Natural killer cell treated with Interleukin-12 subunit alpha and Interleukin-12 subunit beta and Interleukin-15 and Interleukin-18, amount 100 ng/mL, for 72 hours (primary cell): ENCODE measurements at regions not wholly inside any gene's neighbourhood (a gene's known extent, or its start where the extent isn't known, plus 50 kb on each side); places are given as distances from the start of the nearest gene placed in this dataset.
A peak's percentile ranks its signal among the peaks of the same experiment; 100 is the strongest.
"Not testable (repeated sequence)": the region's sequence is repeated elsewhere in the genome, so short reads cannot be mapped to it uniquely, and the experiment has no call there.

Experiments used
- ATAC-seq, 2 donors: fragments of 150-1000 bp; cut with Tn5 transposase in 1 of 2; sonication (Bioruptor Pico), chemical (Tn5 transposase) in 1 of 2; 2 replicates each; pipeline ENCODE4 v1.10.0; 2021
- DNase-seq: peaks from one replicate; pipeline ENCODE4 v3.0.0; 2022; ENCODE audit warnings: low spot score
- H3K27ac Mint-ChIP-seq, 2 donors: 1 replicate in 1 of 2; 2 replicates in 1 of 2; pipeline ENCODE4 v1.8.0; 2022; ENCODE audit warnings: mixed read lengths in 2 of 2, mild to moderate bottlenecking in 1 of 2, moderate library complexity in 1 of 2
- H3K27me3 Mint-ChIP-seq, 2 donors: 1 replicate in 1 of 2; 2 replicates in 1 of 2; pipeline ENCODE4 v1.8.0; 2022; ENCODE audit warnings: mixed read lengths in 2 of 2
- H3K36me3 Mint-ChIP-seq: one replicate; pipeline ENCODE4 v1.8.0; 2022; ENCODE audit warnings: mixed read lengths
- H3K4me1 Mint-ChIP-seq, 2 donors: 1 replicate in 1 of 2; 2 replicates in 1 of 2; pipeline ENCODE4 v1.8.0; 2022; ENCODE audit warnings: low read depth in 2 of 2, mixed read lengths in 2 of 2, mild to moderate bottlenecking in 1 of 2
- H3K4me3 Mint-ChIP-seq: one replicate; pipeline ENCODE4 v1.8.0; 2022; ENCODE audit warnings: mixed read lengths
- H3K9me3 Mint-ChIP-seq: 2 replicates; pipeline ENCODE4 v1.8.0; 2022; ENCODE audit warnings: mixed read lengths

- H3K4me1 Mint-ChIP-seq: peaks cover 6 to 12% of the 10 kb centered on the region in 2 donors
- peaks cover 8 to 40% of the 10 kb centered on the region in 2 donors for H3K27me3 Mint-ChIP-seq
- not testable (repeated sequence) for H3K4me3 Mint-ChIP-seq, ATAC-seq, DNase-seq, H3K27ac Mint-ChIP-seq
- H3K9me3 Mint-ChIP-seq: peaks cover 17% of the 10 kb centered on the region
- peaks cover 21% of the 10 kb centered on the region for H3K36me3 Mint-ChIP-seq
Observed at GRCh38 chr14:105662043-105662442, 135.7 kb downstream of the TMEM121 start.

GRCh38 chr14:105662592-105662991 lies 136.2 kb downstream of the TMEM121 start:
- H3K27ac Mint-ChIP-seq, H3K4me3 Mint-ChIP-seq, DNase-seq, ATAC-seq: not testable (repeated sequence)
- H3K27me3 Mint-ChIP-seq: peaks cover 8 to 35% of the 10 kb centered on the region in 2 donors
- peaks cover 6 to 12% of the 10 kb centered on the region in 2 donors for H3K4me1 Mint-ChIP-seq
- H3K9me3 Mint-ChIP-seq: peaks cover 17% of the 10 kb centered on the region
- H3K36me3 Mint-ChIP-seq: peaks cover 21% of the 10 kb centered on the region

- Mint-ChIP-seq H3K36me3 (peaks cover 21% of the 10 kb centered on the region), H3K9me3 (peaks cover 17% of the 10 kb centered on the region), H3K27me3 (peaks cover 5 to 28% of the 10 kb centered on the region in 2 donors), H3K4me1 (peaks cover 6 to 12% of the 10 kb centered on the region in 2 donors)
- H3K27ac Mint-ChIP-seq, DNase-seq, H3K4me3 Mint-ChIP-seq, ATAC-seq: not testable (repeated sequence)
Observed at GRCh38 chr14:105663323-105663722, 136.9 kb downstream of the TMEM121 start.

GRCh38 chr14:105663818-105664596 lies 137.6 kb downstream of the TMEM121 start:
- Mint-ChIP-seq H3K27me3 (peaks cover 5 to 21% of the 10 kb centered on the region in 2 donors), H3K9me3 (peaks cover 14% of the 10 kb centered on the region), H3K36me3 (peaks cover 17% of the 10 kb centered on the region), H3K4me1 (peaks cover 6 to 12% of the 10 kb centered on the region in 2 donors)
- not testable (repeated sequence) for H3K27ac Mint-ChIP-seq, DNase-seq, ATAC-seq, H3K4me3 Mint-ChIP-seq

GRCh38 chr14:105664691-105665090 lies 138.3 kb downstream of the TMEM121 start:
- H3K27me3 Mint-ChIP-seq: peaks cover 4 to 14% of the 10 kb centered on the region in 2 donors
- peaks cover 10% of the 10 kb centered on the region for H3K36me3 Mint-ChIP-seq
- no peak for DNase-seq
- no peak overlapping the region for H3K4me3 Mint-ChIP-seq
- H3K9me3 Mint-ChIP-seq: peaks cover 14% of the 10 kb centered on the region
- ATAC-seq: no peak
- peaks cover 5 to 12% of the 10 kb centered on the region in 2 donors for H3K4me1 Mint-ChIP-seq
- H3K27ac Mint-ChIP-seq: no peak overlapping the region

- Mint-ChIP-seq H3K36me3 (peaks cover 3% of the 10 kb centered on the region), H3K4me3 (no peak overlapping the region), H3K4me1 (peaks cover 0 to 5% of the 10 kb centered on the region in 2 donors), H3K9me3 (peaks cover 7% of the 10 kb centered on the region), H3K27me3 (peaks cover 0 to 7% of the 10 kb centered on the region in 2 donors), H3K27ac (no peak overlapping the region)
- ATAC-seq (peak; percentile 34 to 52), DNase-seq (no peak)
Observed at GRCh38 chr14:105665247-105665950, 139.0 kb downstream of the TMEM121 start.

- H3K36me3 Mint-ChIP-seq: no peaks in the 10 kb centered on the region
- ATAC-seq: peak; percentile 28 to 29
- H3K27me3 Mint-ChIP-seq: peaks cover 0 to 2% of the 10 kb centered on the region in 2 donors
- DNase-seq: no peak
- H3K9me3 Mint-ChIP-seq: peaks cover 2% of the 10 kb centered on the region
- peaks cover 0 to under 1% of the 10 kb centered on the region in 2 donors for H3K4me1 Mint-ChIP-seq
- no peak overlapping the region for H3K27ac Mint-ChIP-seq
- H3K4me3 Mint-ChIP-seq: no peak overlapping the region
Observed at GRCh38 chr14:105665951-105666277, 139.5 kb downstream of the TMEM121 start.

- Mint-ChIP-seq H3K36me3 (no peaks in the 10 kb centered on the region), H3K27me3 (no peaks in the 10 kb centered on the region), H3K4me1 (no peaks in the 10 kb centered on the region), H3K27ac (no peak overlapping the region), H3K9me3 (no peaks in the 10 kb centered on the region), H3K4me3 (no peak overlapping the region)
- DNase-seq: no peak
- ATAC-seq: peak; percentile 43 to 56
Observed at GRCh38 chr14:105666420-105666819, 140.0 kb downstream of the TMEM121 start.

GRCh38 chr14:105666991-105667662 lies 140.7 kb downstream of the TMEM121 start:
- H3K27ac Mint-ChIP-seq, DNase-seq, ATAC-seq, H3K36me3 Mint-ChIP-seq, H3K4me1 Mint-ChIP-seq, H3K4me3 Mint-ChIP-seq, H3K9me3 Mint-ChIP-seq, H3K27me3 Mint-ChIP-seq: not testable (repeated sequence)

- H3K4me1 Mint-ChIP-seq, H3K27ac Mint-ChIP-seq, H3K27me3 Mint-ChIP-seq, ATAC-seq, H3K4me3 Mint-ChIP-seq, H3K9me3 Mint-ChIP-seq, DNase-seq, H3K36me3 Mint-ChIP-seq: not testable (repeated sequence)
Observed at GRCh38 chr14:105667663-105668020, 141.3 kb downstream of the TMEM121 start.

- H3K4me1 Mint-ChIP-seq, H3K27me3 Mint-ChIP-seq: not testable (repeated sequence)
Observed at GRCh38 chr14:105668021-105668420, 141.6 kb downstream of the TMEM121 start.

GRCh38 chr14:105668471-105669230 lies 142.3 kb downstream of the TMEM121 start:
- not testable (repeated sequence) for H3K27ac Mint-ChIP-seq, ATAC-seq, H3K9me3 Mint-ChIP-seq, H3K27me3 Mint-ChIP-seq, H3K4me3 Mint-ChIP-seq, H3K4me1 Mint-ChIP-seq, H3K36me3 Mint-ChIP-seq, DNase-seq

More at GRCh38 chr14:105668021-105668420, 141.6 kb downstream of the TMEM121 start:
- H3K4me3 Mint-ChIP-seq, H3K9me3 Mint-ChIP-seq, DNase-seq, ATAC-seq, H3K27ac Mint-ChIP-seq, H3K36me3 Mint-ChIP-seq: not testable (repeated sequence)

GRCh38 chr14:105669231-105669610 lies 142.8 kb downstream of the TMEM121 start:
- not testable (repeated sequence) for H3K27me3 Mint-ChIP-seq, ATAC-seq, H3K9me3 Mint-ChIP-seq, H3K4me3 Mint-ChIP-seq, H3K4me1 Mint-ChIP-seq, H3K27ac Mint-ChIP-seq, DNase-seq, H3K36me3 Mint-ChIP-seq
